HK-2 (cell line): ENCODE measurements at regions not wholly inside any gene's neighbourhood (a gene's known extent, or its start where the extent isn't known, plus 50 kb on each side); places are given as distances from the start of the nearest gene placed in this dataset.

Source experiments
- DNase-seq: peaks from one replicate; pipeline ENCODE4 v3.0.0-alpha.2; 2018; ENCODE audit not compliant: unreplicated experiment

DNA sequence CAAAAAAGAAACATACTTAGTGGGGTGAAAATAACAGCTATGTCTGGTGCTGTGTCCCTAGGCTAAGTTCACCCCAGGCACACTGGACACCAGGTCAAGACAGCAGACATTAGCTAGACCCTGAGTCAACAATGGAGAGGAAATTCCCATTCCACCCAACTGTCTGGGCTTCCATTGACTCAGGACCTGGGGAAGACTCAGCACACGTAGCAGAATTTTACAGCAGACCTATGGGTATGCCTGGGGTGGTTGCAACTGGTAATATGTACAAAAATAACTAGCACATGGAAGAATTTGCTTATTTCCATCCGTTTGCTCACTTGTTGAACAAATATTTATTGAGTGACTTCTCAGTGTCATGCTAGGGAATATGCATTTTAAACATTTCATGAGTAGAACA lies 117.0 kb downstream of the GAS1 start:
- DNase-seq, result no peak

DNA sequence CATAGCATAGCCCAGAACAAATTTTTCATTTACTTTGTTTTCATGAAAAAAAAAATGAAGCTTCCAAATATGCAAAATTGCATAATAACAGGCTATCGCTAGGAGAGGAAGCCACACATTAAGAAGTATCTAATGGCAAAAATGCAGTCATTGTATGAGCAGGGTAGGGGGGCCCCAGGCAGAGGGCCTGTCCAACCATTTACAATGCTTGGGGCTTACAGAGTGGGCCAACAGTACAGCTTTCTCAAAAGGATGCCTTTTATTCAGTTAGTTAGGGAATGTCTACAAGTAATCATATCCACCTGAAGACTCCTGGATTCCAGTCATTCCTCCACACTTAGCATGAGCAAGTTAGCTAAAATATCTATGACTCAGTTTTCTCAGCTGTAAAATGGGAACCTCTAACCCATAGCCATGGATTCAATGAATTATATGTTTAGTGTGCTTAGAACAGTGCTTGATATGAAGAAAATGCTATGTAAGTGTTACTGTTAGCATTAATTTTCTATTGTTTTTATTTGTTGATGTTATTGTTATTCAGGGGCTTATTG lies 117.7 kb downstream of the GAS1 start:
- DNase-seq, result no peak

DNA sequence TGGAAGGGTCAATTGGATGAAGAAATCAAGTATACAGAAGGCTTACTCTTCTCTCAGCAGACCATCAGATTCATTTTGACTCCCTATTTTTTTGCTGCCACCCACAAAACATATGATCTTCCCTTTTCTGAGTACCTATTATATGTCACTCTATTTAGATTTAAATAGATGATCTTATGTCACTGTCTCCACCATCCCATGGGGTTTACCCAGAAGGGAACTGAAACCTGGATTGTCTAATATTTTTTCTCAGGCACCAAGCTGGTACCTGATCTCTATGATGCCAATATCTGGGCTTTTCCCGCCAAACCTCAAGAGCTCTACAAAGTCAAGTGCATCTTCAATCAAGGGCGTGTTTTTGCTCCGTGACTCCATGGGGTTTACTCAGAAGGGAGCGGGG lies 118.7 kb downstream of the GAS1 start:
- no peak for DNase-seq

DNA sequence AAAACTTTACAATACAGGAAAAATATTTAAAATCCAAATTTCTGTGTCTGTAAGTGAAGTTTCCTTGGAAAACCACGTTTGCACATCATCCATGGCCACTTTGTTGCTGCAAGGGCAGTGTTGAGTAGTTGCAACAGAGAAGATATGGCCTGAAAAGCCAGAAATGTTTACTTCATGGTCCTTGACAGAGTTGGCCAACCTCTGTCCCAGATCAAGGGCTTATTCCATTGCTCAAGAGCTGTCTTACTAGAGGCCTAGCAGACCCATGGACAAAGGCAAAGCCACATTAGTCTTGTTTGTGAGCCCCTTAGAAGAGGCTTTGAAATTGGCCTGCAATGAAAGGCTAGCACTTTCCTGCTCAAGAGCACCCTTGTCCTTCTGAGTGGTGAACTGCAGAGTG lies 119.4 kb downstream of the GAS1 start:
- no peak for DNase-seq

DNA sequence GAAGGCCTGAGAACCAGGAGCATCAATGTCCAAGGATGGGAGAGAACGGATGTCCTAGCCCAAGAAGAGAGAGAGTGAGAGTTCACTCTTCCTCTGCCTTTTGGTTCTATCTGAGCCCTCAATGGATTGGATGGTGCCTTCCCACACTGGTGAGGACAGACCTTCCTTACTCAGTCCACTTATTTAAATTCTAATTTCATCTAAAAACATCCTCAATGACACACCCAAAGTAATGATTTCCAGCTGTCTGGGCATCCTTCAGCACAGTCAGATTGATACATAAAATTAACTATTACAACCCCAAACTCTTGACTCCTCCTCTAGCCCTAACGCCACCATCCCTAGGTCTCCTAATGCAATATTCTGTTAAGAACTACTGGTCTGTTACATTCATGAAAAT lies 122.0 kb downstream of the GAS1 start:
- no peak for DNase-seq

DNA sequence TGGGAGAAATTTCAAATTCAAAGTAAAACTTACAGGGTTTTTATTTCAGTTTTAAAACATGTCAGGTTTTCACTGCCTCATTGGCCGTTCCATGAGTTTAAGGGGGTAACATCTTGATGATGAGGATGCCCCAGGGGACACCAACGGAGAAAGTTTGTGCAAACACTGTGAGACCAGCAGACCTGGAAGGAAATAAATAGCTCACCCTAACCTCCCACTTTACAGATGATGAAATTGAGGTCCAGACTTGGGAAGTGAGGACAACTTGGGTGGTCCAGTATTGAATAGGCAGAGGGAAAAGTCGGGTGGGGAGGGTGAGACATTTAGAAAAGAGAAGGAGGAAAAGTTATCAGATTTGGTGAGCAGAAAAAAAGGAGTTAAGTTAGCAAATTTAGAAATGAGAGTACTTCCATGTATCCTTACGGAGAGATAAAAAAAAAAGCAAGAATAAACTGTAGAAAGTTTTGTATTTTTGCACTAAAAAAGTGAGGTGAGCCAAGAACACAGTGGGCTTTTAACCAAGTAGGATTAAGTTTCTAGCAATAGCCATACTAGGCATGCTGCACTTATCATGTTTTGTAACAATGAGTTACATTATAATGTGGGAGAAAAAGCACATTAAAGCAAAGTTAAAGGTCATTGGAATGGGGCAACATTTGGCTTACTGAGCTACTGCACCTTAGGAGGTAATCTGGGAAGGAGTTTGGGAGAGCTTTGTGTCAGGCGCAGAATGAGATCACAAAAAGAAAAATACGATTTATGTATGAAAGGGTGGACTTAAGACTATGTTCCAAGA lies 125.1 kb downstream of the GAS1 start:
- no peak for DNase-seq

DNA sequence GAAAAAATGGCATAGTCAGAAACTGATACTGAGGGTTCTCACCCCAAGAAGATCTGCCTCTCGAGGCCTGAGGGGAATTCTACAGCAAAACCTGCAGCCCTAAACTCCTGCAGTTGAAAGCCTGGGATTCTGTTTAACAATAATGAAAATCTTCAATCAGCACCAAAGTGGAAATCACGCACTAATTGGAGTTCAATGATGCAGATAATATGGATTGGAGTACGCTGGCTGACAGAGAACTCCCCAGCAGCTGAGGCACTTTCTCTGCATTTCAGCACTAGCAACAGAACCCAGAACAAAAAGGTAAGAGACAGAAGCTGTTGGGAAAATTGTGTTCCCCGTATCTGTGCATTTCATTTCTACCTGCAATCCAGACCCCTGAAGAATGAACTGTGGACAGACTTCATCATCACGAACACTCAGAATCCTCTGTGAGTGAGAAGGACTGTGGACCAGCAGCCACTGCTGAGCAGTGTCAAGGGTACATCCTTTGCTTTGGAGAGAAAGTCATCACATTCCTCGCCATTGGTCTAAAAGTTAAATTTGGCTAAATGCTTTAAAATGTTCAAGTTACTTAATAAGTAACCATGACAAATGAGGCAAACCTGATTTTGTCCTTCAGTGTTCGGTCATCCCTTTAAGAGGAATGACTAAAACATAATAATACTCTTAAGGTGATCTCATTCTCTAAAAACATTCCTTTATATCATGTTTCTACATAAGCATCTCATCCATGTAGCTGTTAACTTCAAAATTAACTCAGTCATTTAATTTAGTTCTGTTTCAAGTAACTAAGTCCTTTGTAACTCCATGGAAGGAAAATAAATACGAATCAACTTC lies 126.1 kb downstream of the GAS1 start:
- DNase-seq, result no peak

DNA sequence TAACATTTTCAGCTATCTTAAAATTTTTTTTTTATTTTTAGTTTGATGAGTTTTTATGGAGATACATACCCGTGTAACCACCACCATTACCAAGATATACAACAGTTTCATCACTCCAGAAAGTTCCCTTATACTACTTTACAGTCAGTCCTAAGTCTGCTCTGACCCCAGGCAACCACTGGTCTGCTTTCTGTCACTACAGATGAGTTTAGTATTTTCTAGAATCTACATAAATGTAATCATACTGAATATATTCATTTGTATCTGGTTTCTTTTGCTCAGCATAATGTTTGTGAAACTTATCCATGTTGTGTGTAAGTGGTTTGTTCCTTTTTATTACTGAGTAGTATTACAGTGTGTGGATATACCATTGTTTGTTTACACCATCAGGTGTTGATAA lies 127.8 kb downstream of the GAS1 start:
- DNase-seq, result no peak

DNA sequence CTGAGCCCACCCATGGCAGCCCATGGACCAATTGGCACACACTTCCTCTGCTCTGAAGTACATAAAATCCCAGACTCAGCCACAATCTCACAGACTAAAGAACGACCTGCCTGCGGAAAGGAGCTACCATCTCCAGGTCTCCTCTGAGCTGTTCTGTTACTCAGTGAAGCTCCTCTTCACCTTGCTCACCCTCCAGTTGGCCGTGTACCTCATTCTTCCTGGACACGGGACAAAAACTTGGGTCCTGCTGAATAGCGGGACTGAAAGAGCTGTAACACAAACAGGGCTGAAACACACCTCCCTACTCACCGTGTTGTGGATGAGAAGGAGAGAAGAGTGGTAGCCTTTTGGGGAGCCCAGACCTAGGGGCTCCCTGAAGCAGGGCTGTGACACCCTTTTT lies 128.7 kb downstream of the GAS1 start:
- DNase-seq, result no peak

DNA sequence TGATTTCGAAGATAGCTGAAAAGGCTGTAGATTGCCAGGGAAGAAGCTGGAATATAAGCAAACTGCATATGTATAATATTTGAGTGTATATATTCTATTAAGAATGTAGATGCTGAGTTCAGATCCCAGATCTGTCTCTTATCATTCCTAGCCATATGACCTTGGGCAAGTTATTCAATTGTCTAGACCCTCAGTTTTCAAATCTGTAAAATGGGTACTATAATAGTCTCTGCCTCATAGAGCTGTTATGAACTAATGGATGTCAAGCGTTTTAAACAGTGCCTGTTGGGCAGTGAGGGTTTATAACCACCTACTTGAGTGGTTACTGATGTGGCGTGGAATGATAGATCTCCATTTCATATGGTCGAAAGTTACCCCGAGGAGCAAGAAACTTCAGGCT lies 130.4 kb downstream of the GAS1 start:
- DNase-seq, result no peak

DNA sequence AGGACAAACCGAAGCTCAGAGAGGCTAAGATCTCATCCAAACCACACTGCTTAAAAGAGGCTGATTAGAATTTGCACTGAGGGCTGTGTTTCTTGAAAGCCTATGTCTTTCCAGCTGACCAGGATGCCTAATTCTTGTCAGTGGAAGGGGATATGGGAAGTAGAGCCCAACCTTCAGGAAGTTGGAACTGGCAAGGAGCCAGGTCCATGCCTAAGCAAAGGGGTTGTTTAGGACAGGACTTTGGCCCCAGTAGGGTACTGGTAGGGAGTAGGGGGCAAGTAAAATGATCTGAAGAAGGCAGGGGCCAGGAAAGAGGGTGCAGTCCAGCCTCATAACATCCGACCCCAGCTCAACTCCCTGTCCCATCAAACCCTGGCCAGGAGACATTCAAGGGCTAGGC lies 130.9 kb downstream of the GAS1 start:
- no peak for DNase-seq

DNA sequence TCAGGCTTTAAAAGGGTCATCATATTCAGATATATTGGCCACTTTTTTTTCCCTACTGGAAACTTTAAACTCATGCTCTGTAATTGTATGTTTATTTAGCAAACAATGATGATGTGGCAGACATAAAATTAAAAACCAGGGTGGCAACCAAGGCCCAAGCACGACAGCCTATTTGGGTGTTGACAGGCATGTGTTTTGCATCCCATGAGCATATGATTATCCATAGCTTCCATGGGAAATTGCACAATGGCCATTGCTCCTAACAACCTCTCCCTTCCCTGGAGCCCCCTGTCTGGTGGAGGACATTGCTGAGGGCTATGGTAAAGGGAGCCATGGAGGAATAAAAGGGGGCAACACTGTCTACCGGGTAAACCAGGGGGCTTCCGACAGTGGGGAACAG lies 134.7 kb downstream of the GAS1 start:
- no peak for DNase-seq

DNA sequence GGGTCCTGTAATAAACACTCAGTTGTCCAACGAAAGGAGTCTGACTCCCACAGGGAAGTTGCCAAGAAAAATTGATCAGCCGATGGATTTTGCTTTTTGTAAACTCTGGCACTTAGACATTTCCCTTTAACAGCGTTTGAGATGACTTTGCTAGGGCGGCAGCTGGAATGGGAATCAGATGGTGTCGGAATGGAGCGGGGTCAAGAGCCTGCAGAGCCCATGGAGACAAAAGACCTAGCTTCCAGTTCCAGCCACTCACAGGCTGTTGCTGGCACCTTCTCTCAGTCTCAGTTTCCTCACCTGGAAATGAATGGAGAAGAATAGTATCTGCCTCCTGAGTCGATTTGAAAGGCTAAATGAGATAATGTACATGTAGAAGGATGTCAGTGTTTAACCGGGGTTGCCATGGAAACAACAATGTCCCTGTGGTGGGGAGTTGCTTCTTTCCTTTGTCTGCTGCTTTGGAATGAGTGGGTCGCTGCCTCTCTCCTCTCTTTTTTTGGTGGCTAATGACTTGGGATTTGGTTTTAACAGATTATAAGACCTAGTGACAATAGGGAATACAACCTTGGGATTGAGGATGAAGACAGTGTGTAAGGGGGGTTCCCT lies 137.4 kb downstream of the GAS1 start:
- DNase-seq, result no peak

DNA sequence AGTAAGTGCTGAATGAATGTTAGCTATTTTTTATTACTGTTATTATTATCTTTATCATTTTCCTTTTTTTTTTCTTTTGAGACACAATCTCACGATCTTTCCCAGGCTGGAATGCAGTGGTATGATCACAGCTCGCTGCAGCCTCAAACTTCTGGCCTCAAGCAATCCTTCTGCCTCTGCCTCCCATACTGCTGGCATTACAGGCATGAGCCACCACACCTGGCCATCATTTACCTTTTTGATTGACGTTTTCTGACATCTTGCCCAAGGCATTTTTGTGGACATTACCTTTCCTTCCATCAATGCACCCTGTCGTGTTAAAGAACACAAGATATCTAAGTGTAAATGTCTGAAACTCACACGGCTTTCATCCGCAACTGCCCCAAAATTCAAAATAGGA lies 138.2 kb downstream of the GAS1 start:
- DNase-seq, result no peak

DNA sequence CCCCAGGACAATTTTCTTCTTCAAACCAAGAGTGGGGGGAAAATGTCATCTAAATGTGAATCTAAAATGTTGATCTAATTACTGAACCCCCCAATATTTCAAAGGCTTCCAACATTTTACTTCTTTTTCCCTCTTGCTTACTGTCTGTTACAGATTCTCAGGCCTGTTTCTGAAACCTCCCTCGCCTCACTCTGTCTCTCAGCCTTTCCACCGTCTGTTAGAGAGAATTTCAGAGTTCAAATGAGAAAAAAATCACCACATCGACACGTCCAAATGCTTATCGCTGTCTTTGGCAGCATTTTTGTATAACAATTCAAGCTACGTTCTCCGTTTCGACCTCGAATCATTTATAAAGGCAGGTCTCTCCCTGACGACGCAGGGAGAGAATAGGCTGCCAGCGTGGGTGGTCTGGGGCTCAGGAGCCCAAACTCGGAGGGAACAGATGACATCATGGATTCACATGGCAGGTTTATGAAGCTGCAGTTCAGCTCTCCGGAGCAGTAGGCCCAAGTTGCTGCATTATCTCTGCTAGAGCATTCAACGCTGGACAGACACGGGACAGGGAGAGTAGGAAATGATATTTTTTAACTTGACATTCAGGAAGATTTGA lies 139.8 kb downstream of the GAS1 start:
- no peak for DNase-seq

DNA sequence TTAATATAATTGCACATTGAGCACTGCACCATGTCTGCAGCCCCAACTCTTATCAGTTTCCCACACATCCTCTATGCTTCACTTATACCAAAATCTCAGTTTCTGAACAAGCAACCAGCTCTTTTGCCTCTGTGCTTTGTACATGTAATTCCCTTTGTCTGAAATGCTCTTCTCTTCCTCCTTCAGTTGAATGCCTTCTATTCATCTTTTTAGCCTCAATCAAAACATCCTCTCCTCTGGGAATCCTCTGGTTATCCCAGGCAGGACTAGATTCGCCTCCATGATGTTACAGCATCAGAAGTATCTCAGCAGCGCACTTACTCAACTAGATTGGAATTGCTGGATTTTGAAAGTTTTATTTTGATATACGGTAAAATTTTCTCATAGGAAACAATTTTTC lies 143.3 kb downstream of the GAS1 start:
- no peak for DNase-seq

DNA sequence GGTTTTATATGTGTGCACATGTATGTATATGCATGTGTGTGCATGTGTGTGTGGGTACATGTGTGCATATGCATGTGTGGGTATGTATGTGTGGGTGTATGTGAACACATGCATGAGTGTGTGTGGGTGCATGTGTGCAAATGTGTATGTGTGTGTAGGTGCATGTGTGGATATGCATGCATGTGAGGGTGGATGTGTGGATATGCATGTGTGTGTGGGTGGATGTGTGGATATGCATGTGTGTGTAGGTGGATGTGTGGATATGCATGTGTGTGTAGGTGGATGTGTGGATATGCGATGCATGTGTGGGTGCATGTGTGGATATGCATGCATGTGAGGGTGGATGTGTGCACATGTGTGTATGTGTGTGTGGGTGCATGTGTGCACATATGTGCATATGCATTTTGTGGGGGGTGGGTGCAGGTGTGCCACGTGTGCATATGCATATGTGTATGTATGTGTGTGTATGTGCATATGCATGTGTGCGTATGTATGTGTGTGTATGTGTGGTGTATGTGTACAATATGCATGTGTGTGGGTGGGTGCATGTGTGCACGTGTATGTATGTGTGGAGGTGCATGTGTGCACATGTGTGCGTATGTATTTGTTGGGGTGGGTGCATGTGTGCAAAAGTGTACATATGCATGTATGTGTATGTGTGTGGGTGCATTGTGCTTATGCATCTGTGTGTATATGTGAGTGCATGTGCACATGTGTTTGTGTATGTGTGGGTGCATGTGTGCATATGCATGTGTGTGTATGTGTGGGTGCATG lies 144.2 kb downstream of the GAS1 start:
- no peak for DNase-seq

DNA sequence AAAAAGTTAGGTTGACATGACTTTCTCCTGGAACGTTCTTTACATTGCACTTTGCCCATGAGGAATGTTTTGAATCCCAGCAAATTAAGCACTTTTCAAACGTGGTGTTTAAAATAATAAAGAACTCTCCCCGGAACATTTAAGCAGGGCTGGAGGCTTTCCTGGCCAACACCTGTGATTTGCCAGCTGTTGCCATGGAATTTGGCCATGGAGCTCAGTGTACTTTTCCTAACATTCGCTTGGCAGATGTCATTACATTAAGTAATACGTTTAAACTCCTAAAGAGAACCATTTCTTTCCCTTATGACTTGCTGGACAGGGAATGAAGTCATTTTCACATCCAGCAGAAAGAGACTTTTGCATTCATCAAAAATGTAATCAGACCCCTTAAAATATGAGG lies 146.1 kb downstream of the GAS1 start:
- no peak for DNase-seq

DNA sequence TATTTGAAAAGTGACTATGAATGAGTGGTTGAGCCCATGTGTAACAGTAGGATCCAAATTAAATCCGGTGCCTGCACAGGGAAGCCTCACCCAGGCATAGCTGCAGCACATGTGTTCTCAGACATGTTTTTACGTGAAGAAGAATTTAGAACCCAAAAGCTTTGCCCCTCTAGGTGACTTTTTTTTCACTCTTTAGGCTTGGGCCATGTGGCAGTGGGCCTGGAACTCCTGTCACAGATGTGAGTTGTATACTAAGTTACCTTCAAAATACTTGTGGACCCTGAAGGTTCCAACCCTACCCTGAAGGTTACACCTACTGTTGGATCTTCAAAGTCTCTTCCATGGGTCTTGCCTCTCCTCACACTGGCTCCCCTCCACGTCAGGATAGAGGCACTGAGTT lies 146.6 kb downstream of the GAS1 start:
- no peak for DNase-seq

DNA sequence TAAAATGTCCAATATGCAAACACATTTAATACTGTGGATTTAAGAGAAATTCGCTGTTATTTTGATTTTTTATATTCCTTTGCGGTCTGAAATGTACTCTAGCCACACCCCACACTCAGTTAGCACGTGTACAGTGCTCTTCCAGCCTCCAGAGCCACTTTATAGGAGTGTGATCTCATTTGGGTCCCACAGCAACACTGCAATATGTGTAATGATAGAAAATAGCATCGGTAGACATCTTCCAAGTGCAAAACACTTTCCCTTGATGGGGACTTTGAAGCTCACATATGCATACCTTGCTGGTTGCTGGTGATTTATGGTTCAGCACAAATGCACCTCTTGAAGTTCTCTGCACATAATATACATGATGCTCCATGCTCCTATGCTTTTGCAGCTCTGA lies 148.3 kb downstream of the GAS1 start:
- DNase-seq, result no peak

DNA sequence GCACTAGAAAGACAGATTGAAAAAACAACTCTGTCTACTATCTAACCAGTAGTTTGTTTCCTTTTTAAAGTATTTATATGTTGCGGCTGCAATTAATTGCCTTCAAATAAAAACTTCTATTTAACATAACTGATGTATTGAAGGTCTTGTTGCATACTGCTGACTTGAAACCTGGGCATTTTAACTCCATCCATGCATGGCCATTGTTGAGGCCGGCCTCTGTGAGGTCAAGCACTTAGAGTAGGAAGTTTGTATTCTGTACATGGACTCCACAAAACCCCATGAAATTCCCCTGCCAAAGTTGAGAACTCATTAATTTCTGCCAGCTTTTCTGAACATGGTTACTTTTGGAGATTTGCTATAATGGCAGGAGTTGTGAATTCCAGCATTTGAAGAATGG lies 150.6 kb downstream of the GAS1 start:
- DNase-seq, result no peak
